Activated naive CD4-positive, alpha-beta T cell treated with anti-CD3 and anti-CD28 coated beads, Interleukin-2, amount 50 U/mL, for 72 hours (primary cell): ENCODE measurements at regions not wholly inside any gene's neighbourhood (a gene's known extent, or its start where the extent isn't known, plus 50 kb on each side); places are given as distances from the start of the nearest gene placed in this dataset.
"Not testable (repeated sequence)": the region's sequence is repeated elsewhere in the genome, so short reads cannot be mapped to it uniquely, and the experiment has no call there.

Source experiments
- ATAC-seq, 2 donors: fragments of 150-1000 bp; cut with Tn5 transposase; 2 replicates each; pipeline ENCODE4 v1.10.0; 2021; ENCODE audit warnings: mild to moderate bottlenecking in 2 of 2, moderate library complexity in 2 of 2
- DNase-seq, 2 donors: peaks; one replicate each; pipeline ENCODE4 v3.0.0; 2021 to 2022; ENCODE audit warnings: low spot score in 2 of 2
- H3K27ac Mint-ChIP-seq, 2 donors: one replicate each; pipeline ENCODE4 v1.8.0; 2022; ENCODE audit warnings: mild to moderate bottlenecking in 2 of 2, mixed read lengths in 2 of 2
- H3K36me3 Mint-ChIP-seq, 2 donors: one replicate each; pipeline ENCODE4 v1.8.0; 2022; ENCODE audit warnings: mixed read lengths in 2 of 2
- H3K9me3 Mint-ChIP-seq, 2 donors: one replicate each; pipeline ENCODE4 v1.8.0; 2022; ENCODE audit warnings: mixed read lengths in 2 of 2

DNA sequence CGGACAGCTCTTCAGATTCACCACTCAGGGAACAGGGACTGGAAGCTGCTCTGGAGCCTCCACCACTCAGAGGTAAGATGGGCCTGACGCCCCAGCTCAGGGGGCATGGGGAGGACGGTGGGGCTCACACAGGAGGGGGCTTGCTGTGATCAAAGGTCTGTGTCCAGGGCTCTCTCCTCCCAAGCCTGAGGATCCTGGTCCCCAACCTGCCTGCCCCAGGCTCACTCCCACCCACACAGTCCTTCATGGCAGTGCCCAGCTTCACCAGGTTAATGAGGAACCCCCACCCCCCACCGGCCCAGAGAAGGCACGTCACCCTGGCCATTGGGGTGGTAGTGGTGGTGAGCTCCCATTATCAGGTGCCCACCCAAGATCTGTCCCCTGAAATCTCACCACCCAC lies 926.7 kb upstream of the ZNF722 start:
- no peak overlapping the region for H3K27ac Mint-ChIP-seq
- ATAC-seq, result no peak
- H3K36me3 Mint-ChIP-seq, result peaks cover 17 to 41% of the 10 kb centered on the region in 2 donors

GRCh38 chr7:63072806-63073205 lies 925.8 kb upstream of the ZNF722 start:
- ATAC-seq, result no peak
- DNase-seq, result no peak
- peaks cover 14 to 38% of the 10 kb centered on the region in 2 donors for H3K36me3 Mint-ChIP-seq

More for the DNA sequence above, 926.7 kb upstream of the ZNF722 start:
- H3K9me3 Mint-ChIP-seq, result peaks cover 27 to 45% of the 10 kb centered on the region in 2 donors
- no peak for DNase-seq

DNA sequence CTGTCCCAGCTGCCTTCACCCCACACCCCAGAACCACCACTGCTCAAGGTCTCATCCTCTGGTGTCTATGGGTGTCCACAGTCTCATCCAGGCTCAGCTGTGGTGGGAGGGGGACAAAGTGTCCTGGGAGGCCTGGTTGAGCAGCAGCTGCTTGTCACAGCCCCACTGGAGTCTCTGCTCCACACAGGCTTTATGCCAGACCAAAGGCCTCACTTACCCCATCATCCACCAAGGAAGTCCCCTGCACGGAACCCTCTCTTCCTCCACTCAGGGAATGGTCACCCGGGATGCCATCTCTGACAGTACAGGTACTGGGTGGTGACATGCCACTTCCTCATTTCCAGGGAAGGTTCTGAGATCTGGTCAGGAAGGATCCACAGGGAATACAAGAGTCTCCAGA lies 925.4 kb upstream of the ZNF722 start:
- ATAC-seq (no peak), DNase-seq (no peak)
- peaks cover 14 to 42% of the 10 kb centered on the region in 2 donors for H3K36me3 Mint-ChIP-seq
- H3K27ac Mint-ChIP-seq, result no peak overlapping the region
- H3K9me3 Mint-ChIP-seq, result peaks cover 27 to 43% of the 10 kb centered on the region in 2 donors

More at GRCh38 chr7:63072806-63073205, 925.8 kb upstream of the ZNF722 start:
- no peak overlapping the region for H3K27ac Mint-ChIP-seq
- peaks cover 27 to 42% of the 10 kb centered on the region in 2 donors for H3K9me3 Mint-ChIP-seq

GRCh38 chr7:63073736-63074135 lies 924.9 kb upstream of the ZNF722 start:
- ATAC-seq (no peak), DNase-seq (no peak)
- Mint-ChIP-seq H3K9me3 (peaks cover 24 to 44% of the 10 kb centered on the region in 2 donors), H3K27ac (no peak overlapping the region), H3K36me3 (peaks cover 10 to 39% of the 10 kb centered on the region in 2 donors)

- Mint-ChIP-seq H3K27ac (no peak overlapping the region), H3K9me3 (peaks cover 12 to 34% of the 10 kb centered on the region in 2 donors), H3K36me3 (peaks cover 1 to 34% of the 10 kb centered on the region in 2 donors)
- ATAC-seq (no peak), DNase-seq (no peak)
Observed at GRCh38 chr7:63077841-63078240, 920.8 kb upstream of the ZNF722 start.

DNA sequence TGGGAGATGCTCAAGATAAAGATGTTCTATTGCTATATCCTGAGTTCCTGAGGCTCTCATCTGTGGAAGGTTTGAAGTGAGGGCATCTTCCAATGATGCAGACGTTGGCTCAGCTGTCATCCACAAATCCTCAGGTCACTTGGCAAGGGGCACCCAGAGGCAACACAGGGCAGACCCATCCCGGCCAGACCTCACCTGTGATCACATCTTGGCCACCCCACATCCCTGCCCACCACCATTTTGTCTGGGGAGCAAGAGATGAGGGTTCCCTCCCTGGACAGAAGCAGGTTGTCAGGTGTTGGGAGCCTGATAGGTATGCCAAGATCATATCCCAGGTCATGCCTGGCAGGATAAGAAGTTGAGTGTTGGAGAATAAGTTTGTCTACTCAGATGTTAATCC lies 918.2 kb upstream of the ZNF722 start:
- no peak for ATAC-seq
- Mint-ChIP-seq H3K9me3 (peaks cover 5 to 23% of the 10 kb centered on the region in 2 donors), H3K27ac (no peak overlapping the region), H3K36me3 (peaks cover 6 to 31% of the 10 kb centered on the region in 2 donors)
- no peak for DNase-seq

GRCh38 chr7:63080831-63081230 lies 917.8 kb upstream of the ZNF722 start:
- Mint-ChIP-seq H3K27ac (no peak overlapping the region), H3K9me3 (peaks cover 6 to 19% of the 10 kb centered on the region in 2 donors), H3K36me3 (peaks cover 6 to 31% of the 10 kb centered on the region in 2 donors)
- ATAC-seq (no peak), DNase-seq (no peak)

DNA sequence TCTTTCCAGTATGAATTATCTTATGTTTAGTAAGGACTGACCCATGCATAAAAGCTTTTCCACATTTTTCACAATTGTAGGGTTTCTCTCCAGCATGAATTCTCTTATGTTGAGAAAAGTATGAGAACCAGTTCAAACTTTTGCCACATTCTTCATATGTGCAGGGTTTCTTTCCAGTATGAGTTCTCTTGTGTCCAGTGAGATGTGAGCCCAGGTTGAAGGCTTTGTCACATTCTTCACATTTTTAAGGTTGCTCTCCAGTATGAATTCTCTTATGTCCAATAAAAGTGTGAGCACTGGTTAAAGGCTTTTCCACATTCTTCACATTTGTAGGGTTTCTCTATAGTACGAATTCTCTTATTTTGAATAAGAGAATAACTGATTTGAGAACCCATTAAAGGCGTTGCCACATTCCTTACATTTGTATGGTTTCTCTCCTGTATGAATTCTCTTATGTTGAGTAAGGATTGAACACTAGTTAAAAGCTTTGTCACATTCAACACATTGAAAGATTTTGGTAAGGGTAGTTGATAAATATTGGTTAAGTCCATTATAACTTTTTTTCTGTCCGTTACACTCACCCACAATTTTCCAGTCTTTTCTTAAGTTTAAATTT lies 911.0 kb upstream of the ZNF722 start:
- Mint-ChIP-seq H3K36me3 (peaks cover 46 to 48% of the 10 kb centered on the region in 2 donors), H3K9me3 (peaks cover 38 to 48% of the 10 kb centered on the region in 2 donors), H3K27ac (no peak overlapping the region)
- no peak for ATAC-seq
- DNase-seq, result no peak

- Mint-ChIP-seq H3K9me3 (peaks cover 24 to 30% of the 10 kb centered on the region in 2 donors), H3K36me3 (peaks cover 20 to 27% of the 10 kb centered on the region in 2 donors), H3K27ac (no peak overlapping the region)
- DNase-seq (no peak), ATAC-seq (no peak)
Observed at GRCh38 chr7:63092951-63093350, 905.7 kb upstream of the ZNF722 start.

DNA sequence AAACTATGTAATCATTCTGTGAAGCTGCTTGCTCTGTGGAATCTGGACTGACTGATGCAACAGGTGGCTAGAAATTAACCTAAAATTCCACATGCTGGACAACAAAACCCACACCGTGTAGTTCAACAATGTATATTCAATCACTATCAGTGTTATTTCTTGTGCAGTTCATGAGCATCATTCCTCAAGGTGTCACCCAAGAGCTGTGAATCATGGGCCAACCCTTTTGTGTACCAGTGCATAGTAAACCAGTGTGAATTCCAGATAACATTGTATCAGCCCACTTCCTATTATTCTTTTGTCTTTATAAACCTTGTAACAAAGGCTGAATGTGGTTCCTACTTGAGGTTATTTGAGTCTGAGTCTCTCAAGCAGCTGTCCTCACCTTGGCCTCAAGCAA lies 905.2 kb upstream of the ZNF722 start:
- no peak for ATAC-seq
- no peak for DNase-seq
- H3K36me3 Mint-ChIP-seq, result peaks cover 18 to 22% of the 10 kb centered on the region in 2 donors
- H3K27ac Mint-ChIP-seq, result no peak overlapping the region
- H3K9me3 Mint-ChIP-seq, result peaks cover 21 to 26% of the 10 kb centered on the region in 2 donors

GRCh38 chr7:63096141-63096540 lies 902.5 kb upstream of the ZNF722 start:
- Mint-ChIP-seq H3K9me3 (peaks cover 16 to 22% of the 10 kb centered on the region in 2 donors), H3K27ac (no peak overlapping the region), H3K36me3 (peaks cover 16% of the 10 kb centered on the region in 2 donors)
- ATAC-seq (no peak), DNase-seq (no peak)

- Mint-ChIP-seq H3K36me3 (peaks cover 24 to 29% of the 10 kb centered on the region in 2 donors), H3K9me3 (peaks cover 24% of the 10 kb centered on the region in 2 donors), H3K27ac (no peak overlapping the region)
- ATAC-seq (no peak), DNase-seq (no peak)
Observed at GRCh38 chr7:63104666-63105065, 894.0 kb upstream of the ZNF722 start.

DNA sequence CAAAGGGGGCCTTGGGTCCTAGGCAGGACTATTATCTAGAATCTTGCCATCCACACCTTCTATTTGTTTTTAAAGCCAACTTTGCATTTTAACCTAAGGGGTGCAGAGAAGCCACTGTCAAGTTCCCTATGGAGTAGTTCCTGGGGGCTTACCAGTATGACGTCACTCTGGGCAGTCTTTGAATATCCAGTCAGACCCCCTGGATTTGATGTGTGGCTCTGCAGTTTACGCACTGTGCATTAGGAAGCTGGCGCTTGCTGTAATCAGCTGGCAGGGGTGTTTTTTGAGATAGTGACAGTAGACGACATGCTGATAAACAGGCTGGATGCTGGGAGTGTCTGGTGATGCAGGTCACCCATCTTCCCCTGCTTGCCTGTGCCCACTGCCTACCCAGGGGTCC lies 892.7 kb upstream of the ZNF722 start:
- Mint-ChIP-seq H3K9me3 (peaks cover 16 to 19% of the 10 kb centered on the region in 2 donors), H3K27ac (no peak overlapping the region), H3K36me3 (peaks cover 14 to 18% of the 10 kb centered on the region in 2 donors)
- no peak for ATAC-seq
- DNase-seq, result no peak

DNA sequence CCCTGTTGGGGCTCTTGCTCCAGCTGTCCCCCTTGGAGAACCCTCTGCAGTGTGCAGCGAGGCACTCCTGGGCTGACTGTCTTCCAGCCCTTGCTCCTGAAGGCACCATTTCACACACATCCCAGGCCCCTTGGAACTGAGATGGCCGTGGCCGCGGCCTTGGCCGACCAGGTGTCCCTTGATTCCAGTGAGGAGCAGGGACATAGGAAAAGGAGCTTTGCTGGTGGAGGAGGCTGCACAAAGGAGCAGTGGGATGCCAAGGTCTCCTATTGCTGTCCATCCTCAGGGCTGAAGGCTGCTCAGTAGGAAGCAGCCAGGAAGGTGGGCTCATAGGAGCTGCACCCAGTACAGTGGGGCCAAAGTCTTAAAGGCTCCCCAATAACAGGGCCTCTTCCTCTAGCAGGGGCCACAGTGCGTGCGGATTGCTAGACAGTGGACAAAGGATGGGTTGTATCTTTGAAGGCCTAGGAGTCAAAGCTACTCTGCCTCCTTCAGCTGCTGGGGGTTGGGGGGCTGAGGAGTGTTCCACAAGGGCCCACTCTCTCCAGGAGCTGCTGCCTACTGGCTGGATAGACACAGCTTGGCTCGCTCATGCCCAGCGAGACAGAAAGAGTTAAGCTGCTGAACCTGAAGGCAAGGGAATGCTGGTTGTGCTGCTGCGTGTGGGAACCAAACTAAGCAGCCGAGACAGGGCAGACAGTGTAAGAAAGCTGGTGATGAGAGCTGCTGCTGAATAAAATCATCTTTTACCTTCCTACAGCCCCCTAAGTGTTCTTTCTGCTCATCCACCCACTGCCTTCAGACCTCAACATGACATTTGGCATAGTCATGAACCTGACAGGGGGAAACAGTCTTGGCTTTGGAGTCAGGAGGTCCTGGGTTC lies 891.9 kb upstream of the ZNF722 start:
- Mint-ChIP-seq H3K36me3 (peaks cover 12 to 15% of the 10 kb centered on the region in 2 donors), H3K27ac (no peak overlapping the region), H3K9me3 (peaks cover 11 to 19% of the 10 kb centered on the region in 2 donors)
- ATAC-seq (no peak), DNase-seq (no peak)

- not testable (repeated sequence) for H3K36me3 Mint-ChIP-seq, H3K27ac Mint-ChIP-seq, DNase-seq, H3K9me3 Mint-ChIP-seq, ATAC-seq
Observed at GRCh38 chr7:63111511-63111910, 887.1 kb upstream of the ZNF722 start.

DNA sequence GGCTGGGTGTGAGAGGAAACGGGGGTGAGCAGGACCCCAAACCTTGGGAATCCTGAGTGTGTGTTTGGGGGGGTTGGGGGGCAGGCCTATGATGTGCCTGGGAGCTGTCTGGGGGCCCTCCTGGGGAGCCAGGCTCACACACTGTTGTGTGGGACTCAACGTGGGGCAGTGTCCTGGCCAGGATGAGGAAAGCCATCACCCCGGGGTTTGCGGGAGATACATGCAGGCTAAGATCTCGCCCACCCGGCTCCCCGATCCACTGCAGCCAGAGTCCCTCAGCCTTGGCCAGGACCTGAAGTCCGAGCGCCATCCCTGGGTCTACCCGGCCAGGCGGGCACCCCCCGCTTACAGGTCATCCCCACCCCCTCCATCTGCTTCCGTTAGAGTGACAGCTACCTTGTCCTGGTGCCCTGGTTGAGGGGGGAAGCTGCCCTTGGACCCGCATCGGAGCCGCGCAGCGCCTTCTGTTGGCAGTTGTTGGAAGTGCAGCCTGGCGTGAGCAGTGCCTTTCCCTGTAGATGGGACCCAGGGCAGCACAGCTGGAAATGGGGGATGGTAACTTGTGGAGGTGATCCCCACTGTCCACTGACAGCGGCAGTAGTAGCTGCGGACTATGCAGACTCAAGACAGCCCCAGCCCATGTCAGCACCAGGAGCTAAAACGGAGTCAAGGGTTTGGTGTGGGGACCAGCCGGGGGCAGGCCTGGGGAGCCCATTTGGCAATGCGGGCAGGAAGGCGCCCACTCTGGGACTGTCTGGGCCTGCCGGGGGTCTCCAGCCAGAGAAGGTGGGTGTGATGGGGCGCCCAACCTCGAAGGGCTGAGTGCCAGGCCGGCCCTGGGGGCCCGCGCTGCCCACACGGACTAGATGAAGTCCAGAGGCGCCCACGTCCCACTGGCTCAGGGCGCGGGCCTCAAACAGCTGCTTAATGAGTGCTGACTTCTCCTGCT lies 885.6 kb upstream of the ZNF722 start:
- Mint-ChIP-seq H3K9me3 (peaks cover 9 to 12% of the 10 kb centered on the region in 2 donors), H3K27ac (no peak overlapping the region), H3K36me3 (peaks cover 6% of the 10 kb centered on the region in 2 donors)
- ATAC-seq (no peak), DNase-seq (no peak)
